ENCODE measurements at regions not wholly inside any gene's neighbourhood (a gene's known extent, or its start where the extent isn't known, plus 50 kb on each side); places are given as distances from the start of the nearest gene placed in this dataset.

- TF ChIP-seq EZH2phosphoT487 (IDR thresholded peaks at IDR 0.05; ENCODE audit: borderline replicate concordance, low read length) (no peak), CTCF (IDR thresholded peaks at IDR 0.05; ENCODE audit: low read depth, low read length, poor library complexity, severe bottlenecking) (no peak)
- H3K4me2 ChIP-seq (ENCODE audit: low read length) = no peak overlapping the region
- H3K4me1 ChIP-seq (ENCODE audit: control insufficient read depth, low read length) = no peaks in the 10 kb centered on the region
- H3K27me3 ChIP-seq (ENCODE audit: control insufficient read depth, low read length) = 0 out of 2 replicates have a peak, but pooled peaks cover 2% of the 10 kb centered on the region
- no peaks in the 10 kb centered on the region for H4K20me1 ChIP-seq (ENCODE audit: control insufficient read depth, insufficient read depth, low read depth, low read length)
- no peak overlapping the region for H3K4me3 ChIP-seq (ENCODE audit: low read length)
- no peaks in the 10 kb centered on the region for H3K36me3 ChIP-seq (ENCODE audit: control insufficient read depth, low read length)
- H3F3A ChIP-seq (ENCODE audit: control insufficient read depth, insufficient read depth) = no peaks in the 10 kb centered on the region
- no peak overlapping the region for H3K27ac ChIP-seq (ENCODE audit: low read depth, low read length)
- no peaks in the 10 kb centered on the region for H3K9me2 ChIP-seq (replicated peaks; ENCODE audit: control insufficient read depth, low read length)
- no peaks in the 10 kb centered on the region for H3K79me2 ChIP-seq (ENCODE audit: control insufficient read depth, low read length)
- no peaks in the 10 kb centered on the region for H3K9me3 ChIP-seq (ENCODE audit: control insufficient read depth, insufficient read depth, low read length)
These were observed 422.0 kb downstream of the SOX2 start for GRCh38 chr3:182133752-182134151.

- no peaks in the 10 kb centered on the region for H3K9me3 ChIP-seq (ENCODE audit: control insufficient read depth, insufficient read depth, low read length)
- H3K79me2 ChIP-seq (ENCODE audit: control insufficient read depth, low read length) = no peaks in the 10 kb centered on the region
- H3K27ac ChIP-seq (ENCODE audit: low read depth, low read length) = no peak overlapping the region
- no peak overlapping the region for H3K4me2 ChIP-seq (ENCODE audit: low read length)
- H4K20me1 ChIP-seq (ENCODE audit: control insufficient read depth, insufficient read depth, low read depth, low read length) = no peaks in the 10 kb centered on the region
- TF ChIP-seq CTCF (IDR thresholded peaks at IDR 0.05; ENCODE audit: low read depth, low read length, poor library complexity, severe bottlenecking) (no peak), EZH2phosphoT487 (IDR thresholded peaks at IDR 0.05; ENCODE audit: borderline replicate concordance, low read length) (no peak)
- H3K27me3 ChIP-seq (ENCODE audit: control insufficient read depth, low read length) = 0 out of 2 replicates have a peak, but pooled peaks cover 2% of the 10 kb centered on the region
- no peaks in the 10 kb centered on the region for H3K9me2 ChIP-seq (replicated peaks; ENCODE audit: control insufficient read depth, low read length)
- no peak overlapping the region for H3K4me3 ChIP-seq (ENCODE audit: low read length)
- H3K4me1 ChIP-seq (ENCODE audit: control insufficient read depth, low read length) = no peaks in the 10 kb centered on the region
- H3K36me3 ChIP-seq (ENCODE audit: control insufficient read depth, low read length) = no peaks in the 10 kb centered on the region
- no peaks in the 10 kb centered on the region for H3F3A ChIP-seq (ENCODE audit: control insufficient read depth, insufficient read depth)
These were observed 423.3 kb downstream of the SOX2 start for GRCh38 chr3:182135056-182135455.

- TF ChIP-seq CTCF (IDR thresholded peaks at IDR 0.05; ENCODE audit: low read depth, low read length, poor library complexity, severe bottlenecking) (no peak), EZH2phosphoT487 (IDR thresholded peaks at IDR 0.05; ENCODE audit: borderline replicate concordance, low read length) (no peak)
- Histone ChIP-seq H3K36me3 (ENCODE audit: control insufficient read depth, low read length) (no peaks in the 10 kb centered on the region), H4K20me1 (ENCODE audit: control insufficient read depth, insufficient read depth, low read depth, low read length) (no peaks in the 10 kb centered on the region), H3F3A (ENCODE audit: control insufficient read depth, insufficient read depth) (no peaks in the 10 kb centered on the region), H3K79me2 (ENCODE audit: control insufficient read depth, low read length) (no peaks in the 10 kb centered on the region), H3K4me2 (ENCODE audit: low read length) (no peak overlapping the region), H3K27me3 (ENCODE audit: control insufficient read depth, low read length) (0 out of 2 replicates have a peak, but pooled peaks cover 2% of the 10 kb centered on the region), H3K27ac (ENCODE audit: low read depth, low read length) (no peak overlapping the region), H3K4me1 (ENCODE audit: control insufficient read depth, low read length) (no peaks in the 10 kb centered on the region), H3K4me3 (ENCODE audit: low read length) (no peak overlapping the region), H3K9me3 (ENCODE audit: control insufficient read depth, insufficient read depth, low read length) (no peaks in the 10 kb centered on the region), H3K9me2 (replicated peaks; ENCODE audit: control insufficient read depth, low read length) (no peaks in the 10 kb centered on the region)
These were observed 424.5 kb downstream of the SOX2 start for GRCh38 chr3:182136008-182136910.
